Neuronal stem cell (in vitro differentiated cells): ENCODE measurements at regions not wholly inside any gene's neighbourhood (a gene's known extent, or its start where the extent isn't known, plus 50 kb on each side); places are given as distances from the start of the nearest gene placed in this dataset.

Experiments used
- DNase-seq: peaks from one replicate; pipeline ENCODE4 v3.0.0-alpha.2; 2013; ENCODE audit warnings: low spot score
- H2AFZ ChIP-seq: one replicate; pipeline ENCODE4 v1.6.1; 2013; ENCODE audit warnings: mild to moderate bottlenecking, low read length, inconsistent platforms
- H2AK5ac ChIP-seq: 2 replicates; pipeline ENCODE4 v1.6.1; 2013; ENCODE audit warnings: low read depth, mild to moderate bottlenecking, inconsistent platforms, low read length, moderate library complexity, mixed read lengths
- H2BK120ac ChIP-seq: 2 replicates; pipeline ENCODE4 v1.6.1; 2013; ENCODE audit warnings: low read depth, mild to moderate bottlenecking, inconsistent platforms, low read length, moderate library complexity, mixed read lengths
- H2BK12ac ChIP-seq: one replicate; pipeline ENCODE4 v1.6.1; 2013; ENCODE audit warnings: low read length, inconsistent platforms
- H2BK15ac ChIP-seq: 2 replicates; pipeline ENCODE4 v1.6.1; 2013; ENCODE audit warnings: mild to moderate bottlenecking, low read length, inconsistent platforms, mixed read lengths
- H2BK5ac ChIP-seq: one replicate; pipeline ENCODE4 v1.6.1; 2013; ENCODE audit warnings: inconsistent platforms, mild to moderate bottlenecking, low read length, moderate library complexity
- H3K14ac ChIP-seq: one replicate; pipeline ENCODE4 v1.6.1; 2013; ENCODE audit warnings: low read length, inconsistent platforms
- H3K18ac ChIP-seq: 2 replicates; pipeline ENCODE4 v1.6.1; 2013; ENCODE audit warnings: low read length, inconsistent platforms
- H3K23ac ChIP-seq: 2 replicates; pipeline ENCODE4 v1.6.1; 2013; ENCODE audit warnings: low read depth, mild to moderate bottlenecking, mixed read lengths, low read length, inconsistent platforms; ENCODE audit not compliant: poor library complexity
- H3K27ac ChIP-seq: replicated peaks from 3 replicates; pipeline ENCODE4 v1.5.1; 2013; ENCODE audit warnings: low read length, inconsistent platforms
- H3K27me3 ChIP-seq, 3 experiments: 2 replicates each; pipeline ENCODE4 v1.6.1; 2013; ENCODE audit warnings: low read length in 3 of 3, mild to moderate bottlenecking in 2 of 3, inconsistent platforms in 1 of 3, low read depth in 1 of 3, mixed read lengths in 1 of 3, moderate library complexity in 1 of 3; ENCODE audit not compliant: control insufficient read depth in 3 of 3, insufficient read depth in 3 of 3
- H3K36me3 ChIP-seq, 2 donors: replicated peaks in 1 of 2; 2 replicates each; pipeline ENCODE4 v1.6.1; 2013; ENCODE audit warnings: low read length in 2 of 2; ENCODE audit not compliant: control insufficient read depth in 2 of 2, insufficient read depth in 2 of 2
- H3K4ac ChIP-seq: 2 replicates; pipeline ENCODE4 v1.6.1; 2013; ENCODE audit warnings: inconsistent platforms, mild to moderate bottlenecking, low read length, moderate library complexity
- H3K4me1 ChIP-seq, 2 donors: 1 replicate in 1 of 2; 2 replicates in 1 of 2; pipeline ENCODE4 v1.6.1; 2013; ENCODE audit warnings: low read length in 2 of 2, low read depth in 1 of 2; ENCODE audit not compliant: control insufficient read depth in 2 of 2, insufficient read depth in 1 of 2
- H3K4me2 ChIP-seq: one replicate; pipeline ENCODE4 v1.6.1; 2013; ENCODE audit warnings: mild to moderate bottlenecking, low read length, inconsistent platforms; ENCODE audit not compliant: insufficient read depth, poor library complexity, severe bottlenecking
- H3K4me3 ChIP-seq, 2 donors: 2 replicates each; pipeline ENCODE4 v1.5.1; 2013; ENCODE audit warnings: low read length in 2 of 2, mild to moderate bottlenecking in 2 of 2, inconsistent platforms in 1 of 2, moderate library complexity in 1 of 2
- H3K79me1 ChIP-seq: one replicate; pipeline ENCODE4 v1.6.1; 2013; ENCODE audit warnings: low read depth, mild to moderate bottlenecking, inconsistent platforms, low read length, moderate library complexity
- H3K9ac ChIP-seq: one replicate; pipeline ENCODE4 v1.6.1; 2013; ENCODE audit warnings: mild to moderate bottlenecking, low read depth, low read length, inconsistent platforms; ENCODE audit not compliant: poor library complexity
- H3K9me3 ChIP-seq, 2 donors: replicated peaks in 1 of 2; 2 replicates each; pipeline versions ENCODE3 to v1.6.1; 2013; ENCODE audit warnings: low read length in 2 of 2, mild to moderate bottlenecking in 2 of 2, inconsistent platforms in 1 of 2, low read depth in 1 of 2, mixed read lengths in 1 of 2, moderate library complexity in 1 of 2; ENCODE audit not compliant: control insufficient read depth in 2 of 2, insufficient read depth in 1 of 2
- H4K8ac ChIP-seq: one replicate; pipeline ENCODE4 v1.6.1; 2013; ENCODE audit warnings: low read depth, mild to moderate bottlenecking, inconsistent platforms, low read length, moderate library complexity
- H4K91ac ChIP-seq: one replicate; pipeline ENCODE4 v1.6.1; 2013; ENCODE audit warnings: low read length, low read depth, mild to moderate bottlenecking, inconsistent platforms; ENCODE audit not compliant: poor library complexity
- WGBS, 2 donors: extraction: QIAGEN DNeasy Blood & Tissue Kit; methylation state at CpG; one replicate each; pipeline ENCODE4 v1.1.7; 2013; ENCODE audit warnings: missing lambda C conversion rate in 2 of 2, mixed read lengths in 1 of 2; ENCODE audit not compliant: insufficient read length in 2 of 2, insufficient replicate concordance in 1 of 2; ENCODE audit errors: extremely low coverage in 2 of 2; 5-methylcytosine and 5-hydroxymethylcytosine counted together

GRCh38 chr3:182385356-182385755 is 407.9 kb upstream of the ATP11B start:
- Histone ChIP-seq H3K4ac (no peak overlapping the region), H2AFZ (no peak overlapping the region), H3K9me3 (peaks cover 0 to 5% of the 10 kb centered on the region in 2 donors), H4K8ac (no peak overlapping the region), H3K79me1 (no peaks in the 10 kb centered on the region), H3K9ac (no peak overlapping the region), H3K4me2 (no peak overlapping the region), H3K23ac (no peak overlapping the region), H3K18ac (no peak overlapping the region), H3K27me3 (no peaks in the 10 kb centered on the region), H3K36me3 (no peaks in the 10 kb centered on the region), H4K91ac (no peak overlapping the region), H3K4me1 (peaks cover 9 to 12% of the 10 kb centered on the region in 2 donors), H2BK120ac (no peak overlapping the region), H3K27ac (no peak overlapping the region), H2BK15ac (no peak overlapping the region), H2AK5ac (no peak overlapping the region), H2BK12ac (no peak overlapping the region), H3K4me3 (no peak overlapping the region), H3K14ac (no peak overlapping the region), H2BK5ac (no peak overlapping the region)
- peak; percentile 64 for DNase-seq
- no CpG with 5 or more reads among the region's 2 CpGs for WGBS, 2 donors

GRCh38 chr3:182388506-182388905 is 404.8 kb upstream of the ATP11B start:
- Histone ChIP-seq H3K36me3 (no peaks in the 10 kb centered on the region), H3K14ac (no peak overlapping the region), H3K23ac (no peak overlapping the region), H3K79me1 (no peaks in the 10 kb centered on the region), H2BK120ac (no peak overlapping the region), H2AFZ (no peak overlapping the region), H2BK12ac (no peak overlapping the region), H3K9ac (no peak overlapping the region), H3K27ac (no peak overlapping the region), H2AK5ac (no peak overlapping the region), H3K9me3 (peaks cover 0 to 5% of the 10 kb centered on the region in 2 donors), H4K91ac (no peak overlapping the region), H3K4me1 (peaks cover 6 to 12% of the 10 kb centered on the region in 2 donors), H3K4me2 (no peak overlapping the region), H3K4me3 (no peak overlapping the region), H2BK5ac (no peak overlapping the region), H2BK15ac (no peak overlapping the region), H3K27me3 (no peaks in the 10 kb centered on the region), H3K18ac (no peak overlapping the region), H3K4ac (no peak overlapping the region), H4K8ac (no peak overlapping the region)
- WGBS, 2 donors = no CpG with 5 or more reads among the region's 1 CpG
- no peak for DNase-seq

- Histone ChIP-seq H3K23ac (no peak overlapping the region), H2BK5ac (no peak overlapping the region), H3K4me1 (peaks cover 8 to 9% of the 10 kb centered on the region in 2 donors), H2BK15ac (no peak overlapping the region), H3K4me3 (no peak overlapping the region), H3K18ac (no peak overlapping the region), H4K91ac (no peak overlapping the region), H3K14ac (no peak overlapping the region), H3K4me2 (no peak overlapping the region), H2AFZ (no peak overlapping the region), H3K36me3 (no peaks in the 10 kb centered on the region), H2BK12ac (no peak overlapping the region), H3K27ac (no peak overlapping the region), H3K9ac (no peak overlapping the region), H3K9me3 (peaks cover 0 to 5% of the 10 kb centered on the region in 2 donors), H3K27me3 (no peaks in the 10 kb centered on the region), H2AK5ac (no peak overlapping the region), H3K4ac (no peak overlapping the region), H3K79me1 (no peaks in the 10 kb centered on the region), H2BK120ac (no peak overlapping the region), H4K8ac (no peak overlapping the region)
- no peak for DNase-seq
- WGBS, 2 donors = no CpG with 5 or more reads among the region's 2 CpGs
Observed at GRCh38 chr3:182389071-182389815, 404.1 kb upstream of the ATP11B start.

- Histone ChIP-seq H2AFZ (no peak overlapping the region), H2BK15ac (no peak overlapping the region), H2BK12ac (no peak overlapping the region), H3K14ac (no peak overlapping the region), H3K4ac (no peak overlapping the region), H3K4me1 (peaks cover 2 to 8% of the 10 kb centered on the region in 2 donors), H4K91ac (no peak overlapping the region), H2AK5ac (no peak overlapping the region), H3K27me3 (no peaks in the 10 kb centered on the region), H3K4me2 (no peak overlapping the region), H3K18ac (no peak overlapping the region), H4K8ac (no peak overlapping the region), H3K9ac (no peak overlapping the region), H3K9me3 (peaks cover 0 to 5% of the 10 kb centered on the region in 2 donors), H2BK120ac (no peak overlapping the region), H3K23ac (no peak overlapping the region), H3K4me3 (no peak overlapping the region), H2BK5ac (no peak overlapping the region), H3K36me3 (no peaks in the 10 kb centered on the region), H3K79me1 (no peaks in the 10 kb centered on the region), H3K27ac (no peak overlapping the region)
- no CpG with 5 or more reads among the region's 7 CpGs for WGBS, 2 donors
- DNase-seq = no peak
Observed at GRCh38 chr3:182390421-182390820, 402.9 kb upstream of the ATP11B start.
